ENCODE measurements at regions not wholly inside any gene's neighbourhood (a gene's known extent, or its start where the extent isn't known, plus 50 kb on each side); places are given as distances from the start of the nearest gene placed in this dataset.

DNA sequence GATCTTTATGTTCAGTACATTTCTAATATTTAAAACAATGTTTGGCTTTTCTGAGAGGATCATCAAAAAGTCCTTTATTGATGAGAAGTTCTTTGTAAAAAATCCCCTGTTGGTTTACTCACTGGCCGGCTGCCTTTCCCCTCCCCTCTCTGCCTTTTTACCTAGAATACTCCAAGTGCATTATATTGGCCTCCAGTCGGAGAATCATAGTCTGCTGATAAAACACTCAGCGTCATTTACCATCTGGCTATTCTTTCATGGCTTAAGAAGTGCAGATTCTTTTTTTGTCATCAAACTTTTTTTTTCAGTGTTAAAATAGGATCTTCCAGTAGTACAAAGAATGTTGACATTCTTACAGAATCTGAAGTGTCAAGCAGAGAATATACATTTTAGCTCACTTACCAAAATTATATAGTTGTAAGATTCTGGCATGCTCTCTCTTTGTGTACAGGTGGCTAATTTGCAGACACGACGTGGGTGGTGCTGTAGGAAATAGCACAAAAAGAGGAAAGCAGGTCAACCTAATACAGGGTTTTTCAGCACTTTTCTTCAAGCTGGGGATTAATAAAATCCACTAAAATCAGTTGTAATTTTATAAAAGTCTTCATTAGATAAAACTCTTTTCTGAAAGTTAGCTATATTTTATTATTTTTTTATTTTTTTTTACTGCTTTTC lies 731.8 kb downstream of the KCTD8 start:
- intact Hi-C loops (cut with DNase I; ENCODE audit: low total_unique reads), result no loop called here
- Histone ChIP-seq H3K27me3 (no peaks in the 10 kb centered on the region), H3K4me1 (no peaks in the 10 kb centered on the region), H3K27ac (no peak overlapping the region), H3K9me3 (no peaks in the 10 kb centered on the region), H3K36me3 (no peaks in the 10 kb centered on the region), H3K4me3 (no peak overlapping the region)
- TF ChIP-seq, protein P1, sequence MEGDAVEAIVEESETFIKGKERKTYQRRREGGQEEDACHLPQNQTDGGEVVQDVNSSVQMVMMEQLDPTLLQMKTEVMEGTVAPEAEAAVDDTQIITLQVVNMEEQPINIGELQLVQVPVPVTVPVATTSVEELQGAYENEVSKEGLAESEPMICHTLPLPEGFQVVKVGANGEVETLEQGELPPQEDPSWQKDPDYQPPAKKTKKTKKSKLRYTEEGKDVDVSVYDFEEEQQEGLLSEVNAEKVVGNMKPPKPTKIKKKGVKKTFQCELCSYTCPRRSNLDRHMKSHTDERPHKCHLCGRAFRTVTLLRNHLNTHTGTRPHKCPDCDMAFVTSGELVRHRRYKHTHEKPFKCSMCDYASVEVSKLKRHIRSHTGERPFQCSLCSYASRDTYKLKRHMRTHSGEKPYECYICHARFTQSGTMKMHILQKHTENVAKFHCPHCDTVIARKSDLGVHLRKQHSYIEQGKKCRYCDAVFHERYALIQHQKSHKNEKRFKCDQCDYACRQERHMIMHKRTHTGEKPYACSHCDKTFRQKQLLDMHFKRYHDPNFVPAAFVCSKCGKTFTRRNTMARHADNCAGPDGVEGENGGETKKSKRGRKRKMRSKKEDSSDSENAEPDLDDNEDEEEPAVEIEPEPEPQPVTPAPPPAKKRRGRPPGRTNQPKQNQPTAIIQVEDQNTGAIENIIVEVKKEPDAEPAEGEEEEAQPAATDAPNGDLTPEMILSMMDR (IDR thresholded peaks at IDR 0.05), result no peak
- TF ChIP-seq POLR2A (IDR thresholded peaks at IDR 0.05), result no peak
- no peak for DNase-seq

DNA sequence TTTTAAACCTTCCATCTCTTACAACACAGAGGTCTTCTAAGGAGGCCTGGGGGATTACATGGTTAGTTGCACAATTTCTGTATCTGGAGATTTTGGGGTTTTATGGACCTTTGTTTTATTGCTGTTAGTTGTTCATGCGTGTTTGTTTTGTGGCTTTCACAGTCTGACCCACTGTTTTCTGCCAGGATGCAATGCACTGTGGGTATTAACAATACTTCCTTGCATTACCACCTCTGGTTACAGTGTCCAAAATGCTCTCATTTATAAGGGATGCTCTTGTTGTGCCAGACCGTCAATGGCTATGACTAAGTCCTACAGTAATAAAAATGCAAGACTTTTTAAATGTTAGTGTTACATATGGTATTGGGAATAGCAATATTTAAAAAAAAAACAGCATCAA lies 730.2 kb downstream of the KCTD8 start:
- DNase-seq, result no peak
- TF ChIP-seq, protein P1 (IDR thresholded peaks at IDR 0.05), result no peak
- TF ChIP-seq POLR2A (IDR thresholded peaks at IDR 0.05), result no peak
- no peaks in the 10 kb centered on the region for H3K9me3 ChIP-seq

DNA sequence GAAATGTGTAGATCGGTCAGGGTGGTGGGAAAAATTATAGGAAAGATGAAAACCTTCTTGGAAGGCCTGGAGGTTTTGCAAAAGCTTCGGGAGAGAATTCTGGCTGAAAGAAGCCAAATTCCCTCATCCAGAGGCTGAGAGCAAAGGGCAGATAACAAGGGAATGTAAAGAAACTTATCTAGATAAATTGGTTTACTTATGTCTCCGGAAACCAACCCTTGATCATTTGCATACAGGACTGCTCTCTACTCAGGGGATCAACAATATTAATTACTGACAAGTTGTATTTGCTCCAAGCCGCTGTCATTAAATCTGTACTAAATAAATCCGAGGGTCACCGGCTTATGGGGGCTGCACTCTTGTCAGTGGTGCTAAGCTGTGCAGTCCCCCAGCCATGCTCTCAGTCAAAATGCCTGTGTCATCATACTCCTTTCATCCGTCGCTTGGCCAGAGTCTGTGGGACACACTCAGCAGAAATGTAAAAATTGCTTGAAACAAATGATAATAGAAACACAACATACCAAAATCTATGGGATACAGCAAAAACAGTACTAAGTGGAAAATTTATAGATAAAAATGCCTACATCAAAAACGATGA lies 715.7 kb downstream of the KCTD8 start:
- H3K9me3 ChIP-seq, result no peaks in the 10 kb centered on the region
- intact Hi-C loops (cut with DNase I; ENCODE audit: low total_unique reads), result no loop called here
- no peaks in the 10 kb centered on the region for H3K27me3 ChIP-seq
- H3K4me1 ChIP-seq, result no peaks in the 10 kb centered on the region
- TF ChIP-seq, protein P1 (IDR thresholded peaks at IDR 0.05), result no peak
- TF ChIP-seq POLR2A (IDR thresholded peaks at IDR 0.05), result no peak
- no peak overlapping the region for H3K4me3 ChIP-seq
- no peak for DNase-seq
- no peak overlapping the region for H3K27ac ChIP-seq
- no peaks in the 10 kb centered on the region for H3K36me3 ChIP-seq

More for the DNA sequence above, 730.2 kb downstream of the KCTD8 start:
- Histone ChIP-seq H3K27ac (no peak overlapping the region), H3K4me3 (no peak overlapping the region), H3K27me3 (no peaks in the 10 kb centered on the region), H3K4me1 (no peaks in the 10 kb centered on the region), H3K36me3 (no peaks in the 10 kb centered on the region)
- intact Hi-C loops (cut with DNase I; ENCODE audit: low total_unique reads), result no loop called here

DNA sequence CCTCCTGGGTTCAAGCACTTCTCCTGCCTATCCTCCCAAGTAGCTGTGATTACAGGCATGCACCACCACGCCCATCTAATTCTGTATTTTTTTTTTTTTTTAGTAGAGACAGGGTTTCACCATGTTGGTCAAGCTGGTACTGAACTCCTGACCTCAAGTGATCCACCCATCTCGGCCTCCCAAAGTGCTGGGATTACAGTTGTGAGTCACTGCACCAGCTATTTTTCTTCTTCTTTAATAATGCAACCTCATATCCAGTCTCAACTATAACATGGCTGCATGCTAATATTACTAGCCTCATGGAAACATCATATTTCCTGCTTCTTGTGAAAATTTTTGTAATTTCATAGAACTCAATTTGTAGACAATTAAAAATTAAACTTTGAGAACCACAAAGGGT lies 706.5 kb downstream of the KCTD8 start:
- Histone ChIP-seq H3K27ac (no peak overlapping the region), H3K4me3 (no peak overlapping the region), H3K27me3 (no peaks in the 10 kb centered on the region), H3K9me3 (no peaks in the 10 kb centered on the region), H3K4me1 (no peaks in the 10 kb centered on the region), H3K36me3 (no peaks in the 10 kb centered on the region)
- DNase-seq, result no peak
- intact Hi-C loops (cut with DNase I; ENCODE audit: low total_unique reads), result no loop called here
- TF ChIP-seq, protein P1 (IDR thresholded peaks at IDR 0.05), result no peak
- no peak for TF ChIP-seq POLR2A (IDR thresholded peaks at IDR 0.05)

DNA sequence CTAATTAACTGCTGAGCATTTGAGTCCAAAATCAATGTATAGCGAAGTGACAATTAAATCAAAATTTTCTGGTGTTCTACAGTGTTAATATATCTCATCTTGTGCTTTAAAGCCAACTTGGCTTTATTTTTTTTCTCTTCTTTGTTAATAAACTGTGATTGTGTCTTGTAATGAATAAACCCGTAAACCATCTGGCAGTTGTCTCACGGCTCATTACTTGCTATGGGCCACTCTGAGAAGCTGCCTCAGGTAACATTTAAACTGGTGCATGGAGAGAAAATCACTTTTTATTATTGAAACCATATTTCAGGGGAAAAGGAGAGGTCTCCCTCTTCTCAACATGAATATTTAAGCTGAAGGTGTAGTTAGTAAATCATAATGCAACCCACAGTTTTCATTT lies 694.0 kb downstream of the KCTD8 start:
- no peaks in the 10 kb centered on the region for H3K4me1 ChIP-seq

More for the DNA sequence above, 694.0 kb downstream of the KCTD8 start:
- intact Hi-C loops (cut with DNase I; ENCODE audit: low total_unique reads), result no loop called here
- no peaks in the 10 kb centered on the region for H3K27me3 ChIP-seq
- H3K27ac ChIP-seq, result no peak overlapping the region
- TF ChIP-seq, protein P1 (IDR thresholded peaks at IDR 0.05), result no peak
- no peak for TF ChIP-seq POLR2A (IDR thresholded peaks at IDR 0.05)
- no peak overlapping the region for H3K4me3 ChIP-seq
- DNase-seq, result no peak
- no peaks in the 10 kb centered on the region for H3K9me3 ChIP-seq
- no peaks in the 10 kb centered on the region for H3K36me3 ChIP-seq

Measured in uterus (tissue), 3 donors.